H9 (cell line): ENCODE measurements at regions not wholly inside any gene's neighbourhood (a gene's known extent, or its start where the extent isn't known, plus 50 kb on each side); places are given as distances from the start of the nearest gene placed in this dataset.

Source experiments
- DNase-seq: peaks from one replicate; pipeline ENCODE4 v3.0.0-alpha.2; 2017
- H2AFZ ChIP-seq: one replicate; pipeline ENCODE4 v1.6.1; 2013; ENCODE audit warnings: mild to moderate bottlenecking, low read length, control low read depth, moderate library complexity
- H2AK5ac ChIP-seq: 2 replicates; pipeline ENCODE4 v1.6.1; 2013; ENCODE audit warnings: low read length, control low read depth, mixed read lengths; ENCODE audit not compliant: insufficient read length
- H2BK120ac ChIP-seq: one replicate; pipeline ENCODE4 v1.6.1; 2013; ENCODE audit warnings: low read depth, mild to moderate bottlenecking, low read length, control low read depth, inconsistent platforms; ENCODE audit not compliant: poor library complexity, severe bottlenecking
- H2BK12ac ChIP-seq: 2 replicates; pipeline ENCODE4 v1.6.1; 2013; ENCODE audit warnings: low read length, control low read depth, mixed read lengths, low read depth; ENCODE audit not compliant: insufficient read length
- H2BK15ac ChIP-seq: 2 replicates; pipeline ENCODE4 v1.6.1; 2013; ENCODE audit warnings: low read depth, low read length, control low read depth
- H2BK20ac ChIP-seq: one replicate; pipeline ENCODE4 v1.6.1; 2013; ENCODE audit warnings: low read depth, mild to moderate bottlenecking, low read length, control low read depth, inconsistent platforms; ENCODE audit not compliant: poor library complexity, severe bottlenecking
- H2BK5ac ChIP-seq: 2 replicates; pipeline ENCODE4 v1.6.1; 2013; ENCODE audit warnings: low read length, control low read depth, mixed read lengths; ENCODE audit not compliant: insufficient read length
- H3K14ac ChIP-seq: 2 replicates; pipeline ENCODE4 v1.6.1; 2013; ENCODE audit warnings: low read length, control low read depth; ENCODE audit not compliant: insufficient read depth
- H3K18ac ChIP-seq: 2 replicates; pipeline ENCODE4 v1.6.1; 2013; ENCODE audit warnings: low read depth, mild to moderate bottlenecking, mixed read lengths, low read length, control low read depth; ENCODE audit not compliant: insufficient read length
- H3K23ac ChIP-seq: 2 replicates; pipeline ENCODE4 v1.6.1; 2013; ENCODE audit warnings: low read length, control low read depth, mixed read lengths, low read depth; ENCODE audit not compliant: insufficient read length
- H3K23me2 ChIP-seq: 2 replicates; pipeline ENCODE4 v1.6.1; 2013; ENCODE audit warnings: low read depth, mild to moderate bottlenecking, mixed read lengths, low read length, control low read depth; ENCODE audit not compliant: insufficient read length, poor library complexity, severe bottlenecking
- H3K27ac ChIP-seq: 2 replicates; pipeline ENCODE4 v1.5.1; 2013; ENCODE audit warnings: low read length, control low read depth, mixed read lengths, low read depth; ENCODE audit not compliant: insufficient read length
- H3K27me3 ChIP-seq: 2 replicates; pipeline ENCODE4 v1.6.1; 2013; ENCODE audit warnings: low read length, control low read depth, inconsistent platforms; ENCODE audit not compliant: insufficient read depth
- H3K4ac ChIP-seq: 2 replicates; pipeline ENCODE4 v1.6.1; 2013; ENCODE audit warnings: low read depth, mild to moderate bottlenecking, control low read depth, inconsistent platforms, low read length, moderate library complexity
- H3K4me1 ChIP-seq: 2 replicates; pipeline ENCODE4 v1.6.1; 2013; ENCODE audit warnings: low read length, control low read depth, inconsistent platforms; ENCODE audit not compliant: insufficient read depth
- H3K4me2 ChIP-seq: 2 replicates; pipeline ENCODE4 v1.6.1; 2013; ENCODE audit warnings: low read length, control low read depth, mixed read lengths; ENCODE audit not compliant: insufficient read length, insufficient read depth
- H3K56ac ChIP-seq: 2 replicates; pipeline ENCODE4 v1.6.1; 2013; ENCODE audit warnings: low read depth, mild to moderate bottlenecking, mixed read lengths, low read length, control low read depth; ENCODE audit not compliant: insufficient read length
- H3K79me1 ChIP-seq: 2 replicates; pipeline ENCODE4 v1.6.1; 2013; ENCODE audit warnings: low read depth, mild to moderate bottlenecking, moderate library complexity, low read length, control low read depth, inconsistent platforms; ENCODE audit not compliant: insufficient read depth, poor library complexity, severe bottlenecking
- H3K79me2 ChIP-seq: 2 replicates; pipeline ENCODE4 v1.6.1; 2013; ENCODE audit warnings: low read length, control low read depth, inconsistent platforms; ENCODE audit not compliant: insufficient read depth
- H3K9ac ChIP-seq: 2 replicates; pipeline ENCODE4 v1.6.1; 2013; ENCODE audit warnings: low read length, control low read depth, mixed read lengths; ENCODE audit not compliant: insufficient read length; ENCODE audit errors: extremely low read depth
- H3K9me3 ChIP-seq: one replicate; pipeline ENCODE4 v1.6.1; 2013; ENCODE audit warnings: low read depth, low read length, inconsistent platforms; ENCODE audit not compliant: control insufficient read depth
- H3T11ph ChIP-seq: one replicate; pipeline ENCODE4 v1.6.1; 2013; ENCODE audit warnings: mild to moderate bottlenecking, low read length, control low read depth, inconsistent platforms
- H4K20me1 ChIP-seq: one replicate; pipeline ENCODE4 v1.6.1; 2013; ENCODE audit not compliant: control insufficient read depth, insufficient read length, insufficient read depth
- H4K5ac ChIP-seq: 2 replicates; pipeline ENCODE4 v1.6.1; 2013; ENCODE audit warnings: low read depth, mild to moderate bottlenecking, mixed read lengths, low read length, control low read depth; ENCODE audit not compliant: insufficient read length
- H4K8ac ChIP-seq: replicated peaks from 2 replicates; pipeline ENCODE4 v1.6.1; 2013; ENCODE audit warnings: low read length, control low read depth, mixed read lengths, low read depth; ENCODE audit not compliant: insufficient read length
- H4K91ac ChIP-seq: 2 replicates; pipeline ENCODE4 v1.6.1; 2013; ENCODE audit warnings: low read depth, mild to moderate bottlenecking, moderate library complexity, mixed read lengths, low read length, control low read depth; ENCODE audit not compliant: insufficient read length
- H3K27ac Mint-ChIP-seq, 3 experiments: 2 replicates in 2 of 3; 3 replicates in 1 of 3; pipeline ENCODE4 v1.8.0; 2020 to 2021; ENCODE audit warnings: mixed read lengths in 3 of 3, mild to moderate bottlenecking in 1 of 3, moderate library complexity in 1 of 3
- H3K27me3 Mint-ChIP-seq: 2 replicates; pipeline ENCODE4 v1.8.0; 2021; ENCODE audit warnings: low read depth, mild to moderate bottlenecking, moderate library complexity, mixed read lengths
- H3K36me3 Mint-ChIP-seq, 3 experiments: 2 replicates in 2 of 3; 3 replicates in 1 of 3; pipeline ENCODE4 v1.8.0; 2020 to 2021; ENCODE audit warnings: low read depth in 3 of 3, mixed read lengths in 3 of 3; ENCODE audit not compliant: insufficient read depth in 1 of 3
- H3K4me1 Mint-ChIP-seq, 2 experiments: 2 replicates each; pipeline ENCODE4 v1.8.0; 2020; ENCODE audit warnings: mixed read lengths in 2 of 2
- H3K4me3 Mint-ChIP-seq, 2 experiments: 2 replicates in 1 of 2; 3 replicates in 1 of 2; pipeline ENCODE4 v1.8.0; 2020 to 2021; ENCODE audit warnings: mild to moderate bottlenecking in 2 of 2, mixed read lengths in 2 of 2, moderate library complexity in 1 of 2
- H3K9me3 Mint-ChIP-seq, 2 experiments: 2 replicates in 1 of 2; 3 replicates in 1 of 2; pipeline ENCODE4 v1.8.0; 2020; ENCODE audit warnings: mild to moderate bottlenecking in 2 of 2, mixed read lengths in 2 of 2, moderate library complexity in 1 of 2
- WGBS: extraction: QIAGEN DNeasy Blood & Tissue Kit; methylation state at CpG from one replicate; pipeline ENCODE4 v1.1.7; 2013; ENCODE audit warnings: missing lambda C conversion rate, low lambda C conversion rate, mixed read lengths; ENCODE audit not compliant: insufficient read length; ENCODE audit errors: extremely low coverage; 5-methylcytosine and 5-hydroxymethylcytosine counted together
- TF ChIP-seq, protein P1 (sequence below): fragments of 200-600 bp; sonication (generic); conservative IDR thresholded peaks from 3 replicates; pipeline ENCODE4 v1.8.0; 2021; ENCODE audit warnings: antibody characterized with exemption, mild to moderate bottlenecking

DNA sequence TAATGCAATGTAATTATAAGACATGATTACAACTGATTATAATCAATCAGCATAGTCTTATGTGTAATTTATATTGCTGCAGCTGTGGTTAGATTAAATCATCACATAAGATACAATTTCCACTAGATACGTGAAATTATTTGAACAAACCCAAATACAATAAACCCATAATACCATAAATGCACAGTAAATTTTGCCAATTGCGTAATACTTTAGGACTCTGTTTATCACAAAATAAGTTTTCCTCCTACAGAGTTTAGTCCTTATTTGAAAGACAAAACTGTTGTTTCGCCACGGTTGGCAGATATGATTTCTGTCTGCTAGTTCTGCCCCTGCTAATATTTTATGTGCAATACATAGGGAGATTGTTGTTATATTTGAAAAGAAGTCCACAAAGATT lies 895.9 kb upstream of the ADGRL4 start:
- 100% methylated on average over 1 of the region's 4 CpGs for WGBS
- Histone ChIP-seq H4K5ac (no peak overlapping the region), H3K79me2 (no peaks in the 10 kb centered on the region), H4K8ac (no peak overlapping the region), H3K56ac (no peak overlapping the region), H3K4me2 (no peak overlapping the region), H3K23me2 (no peaks in the 10 kb centered on the region), H3K23ac (no peak overlapping the region), H3K4me1 (no peaks in the 10 kb centered on the region), H3K4ac (no peak overlapping the region), H3K9ac (no peak overlapping the region), H2BK120ac (no peak overlapping the region), H3K18ac (no peak overlapping the region), H3K79me1 (no peaks in the 10 kb centered on the region), H3K9me3 (no peaks in the 10 kb centered on the region), H3K14ac (no peak overlapping the region), H3K27me3 (no peaks in the 10 kb centered on the region), H2AFZ (no peak overlapping the region), H2BK5ac (no peak overlapping the region), H3K27ac (no peak overlapping the region), H4K20me1 (no peaks in the 10 kb centered on the region), H2BK15ac (no peak overlapping the region), H2AK5ac (no peak overlapping the region), H2BK12ac (no peak overlapping the region), H3T11ph (no peak overlapping the region), H4K91ac (no peak overlapping the region), H2BK20ac (no peak overlapping the region)
- Mint-ChIP-seq H3K27me3 (peaks cover 1% of the 10 kb centered on the region; the same call in 1 of the 2 replicates), H3K4me3 (no peak overlapping the region), H3K4me1 (no peaks in the 10 kb centered on the region), H3K36me3 (peaks cover 16 to 30% (median 17%) of the 10 kb centered on the region in 3 experiments), H3K27ac (no peak overlapping the region), H3K9me3 (peaks cover 20 to 25% of the 10 kb centered on the region in 2 experiments)
- DNase-seq, result no peak
- TF ChIP-seq, protein P1, sequence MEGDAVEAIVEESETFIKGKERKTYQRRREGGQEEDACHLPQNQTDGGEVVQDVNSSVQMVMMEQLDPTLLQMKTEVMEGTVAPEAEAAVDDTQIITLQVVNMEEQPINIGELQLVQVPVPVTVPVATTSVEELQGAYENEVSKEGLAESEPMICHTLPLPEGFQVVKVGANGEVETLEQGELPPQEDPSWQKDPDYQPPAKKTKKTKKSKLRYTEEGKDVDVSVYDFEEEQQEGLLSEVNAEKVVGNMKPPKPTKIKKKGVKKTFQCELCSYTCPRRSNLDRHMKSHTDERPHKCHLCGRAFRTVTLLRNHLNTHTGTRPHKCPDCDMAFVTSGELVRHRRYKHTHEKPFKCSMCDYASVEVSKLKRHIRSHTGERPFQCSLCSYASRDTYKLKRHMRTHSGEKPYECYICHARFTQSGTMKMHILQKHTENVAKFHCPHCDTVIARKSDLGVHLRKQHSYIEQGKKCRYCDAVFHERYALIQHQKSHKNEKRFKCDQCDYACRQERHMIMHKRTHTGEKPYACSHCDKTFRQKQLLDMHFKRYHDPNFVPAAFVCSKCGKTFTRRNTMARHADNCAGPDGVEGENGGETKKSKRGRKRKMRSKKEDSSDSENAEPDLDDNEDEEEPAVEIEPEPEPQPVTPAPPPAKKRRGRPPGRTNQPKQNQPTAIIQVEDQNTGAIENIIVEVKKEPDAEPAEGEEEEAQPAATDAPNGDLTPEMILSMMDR, result no peak
